Lung (tissue), 11 donors: ENCODE measurements at regions not wholly inside any gene's neighbourhood (a gene's known extent, or its start where the extent isn't known, plus 50 kb on each side); places are given as distances from the start of the nearest gene placed in this dataset.

ENCODE experiments used
- ATAC-seq: fragments of 200-7000 bp; cut with Tn5 transposase; one replicate; pipeline ENCODE4 v1.9.1; 2020; ENCODE audit warnings: moderate number of reproducible peaks; ENCODE audit not compliant: insufficient read depth, low FRiP score
- DNase-seq, 3 donors: peaks; one replicate each; pipeline ENCODE4 v3.0.0-alpha.2; 2013 to 2017
- H3K27ac ChIP-seq, 2 donors: one replicate each; pipeline ENCODE4 v1.5.1; 2013; ENCODE audit warnings: mild to moderate bottlenecking in 2 of 2, moderate library complexity in 2 of 2, control low read depth in 1 of 2, inconsistent platforms in 1 of 2, low read depth in 1 of 2, low read length in 1 of 2
- H3K27me3 ChIP-seq, 3 donors: one replicate each; pipeline ENCODE4 v1.5.1; 2013; ENCODE audit warnings: low read length in 2 of 3; ENCODE audit not compliant: control insufficient read depth in 3 of 3, insufficient read depth in 3 of 3
- H3K36me3 ChIP-seq, 4 donors: one replicate each; pipeline ENCODE4 v1.5.1; 2013; ENCODE audit warnings: low read length in 4 of 4, mild to moderate bottlenecking in 1 of 4, moderate library complexity in 1 of 4; ENCODE audit not compliant: control insufficient read depth in 4 of 4, insufficient read depth in 4 of 4
- H3K4me1 ChIP-seq, 5 donors: one replicate each; pipeline ENCODE4 v1.5.1; 2013; ENCODE audit warnings: low read length in 5 of 5, mild to moderate bottlenecking in 2 of 5, moderate library complexity in 1 of 5; ENCODE audit not compliant: control insufficient read depth in 5 of 5, insufficient read depth in 5 of 5
- H3K4me3 ChIP-seq: one replicate; pipeline ENCODE4 v1.5.1; 2013; ENCODE audit warnings: mild to moderate bottlenecking, control low read depth, moderate library complexity
- H3K9ac ChIP-seq, 2 donors: one replicate each; pipeline ENCODE4 v1.5.1; 2013; ENCODE audit warnings: low read length in 2 of 2, control low read depth in 1 of 2; ENCODE audit not compliant: insufficient read depth in 1 of 2
- H3K9me3 ChIP-seq, 4 donors: one replicate each; pipeline ENCODE4 v1.5.1; 2013; ENCODE audit warnings: low read length in 3 of 4, mild to moderate bottlenecking in 1 of 4, moderate library complexity in 1 of 4; ENCODE audit not compliant: control insufficient read depth in 4 of 4, insufficient read depth in 3 of 4
- WGBS, 2 donors: extraction: QIAGEN DNeasy Blood & Tissue Kit; methylation state at CpG; one replicate each; pipeline ENCODE4 v1.1.7; 2013; 5-methylcytosine and 5-hydroxymethylcytosine counted together
- TF ChIP-seq, protein P1 (sequence below): IDR thresholded peaks from 2 replicates; pipeline ENCODE4 v1.5.1; 2012; ENCODE audit warnings: mild to moderate bottlenecking; ENCODE audit errors: control extremely low read depth, extremely low read depth
- donor health status: control.
- donor health status: control.
- donor health status: Bipolar disorder and iron deficiency.
- donor health status: healthy.
- donor health status: DM: yes; HTN: yes; CAD: no.

DNA sequence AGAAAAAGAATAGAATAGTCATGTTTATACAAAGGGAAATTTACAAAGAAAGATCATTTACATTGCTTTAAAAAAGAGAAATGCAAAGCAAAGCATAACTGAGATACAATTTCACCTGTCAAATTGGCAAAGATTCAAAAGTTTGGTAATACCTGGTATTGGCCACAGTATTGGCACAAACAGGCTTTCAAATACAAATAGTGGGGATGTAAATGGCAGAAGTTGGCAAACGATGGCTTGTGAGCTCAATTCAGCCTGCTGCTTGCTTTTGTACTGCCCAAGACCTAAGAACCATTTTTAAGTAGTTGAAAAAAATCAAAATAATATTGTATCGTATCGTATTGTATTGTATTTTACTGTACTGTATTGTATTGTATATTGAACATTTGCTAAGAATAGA lies 194.5 kb upstream of the JAG1 start:
- Histone ChIP-seq H3K9me3 (no peaks in the 10 kb centered on the region), H3K27me3 (no peaks in the 10 kb centered on the region), H3K36me3 (no peaks in the 10 kb centered on the region), H3K4me3 (no peak overlapping the region), H3K27ac (no peak overlapping the region), H3K9ac (no peak overlapping the region), H3K4me1 (peaks cover 0 to 16% (median 10%) of the 10 kb centered on the region in 5 donors)
- TF ChIP-seq, protein P1, sequence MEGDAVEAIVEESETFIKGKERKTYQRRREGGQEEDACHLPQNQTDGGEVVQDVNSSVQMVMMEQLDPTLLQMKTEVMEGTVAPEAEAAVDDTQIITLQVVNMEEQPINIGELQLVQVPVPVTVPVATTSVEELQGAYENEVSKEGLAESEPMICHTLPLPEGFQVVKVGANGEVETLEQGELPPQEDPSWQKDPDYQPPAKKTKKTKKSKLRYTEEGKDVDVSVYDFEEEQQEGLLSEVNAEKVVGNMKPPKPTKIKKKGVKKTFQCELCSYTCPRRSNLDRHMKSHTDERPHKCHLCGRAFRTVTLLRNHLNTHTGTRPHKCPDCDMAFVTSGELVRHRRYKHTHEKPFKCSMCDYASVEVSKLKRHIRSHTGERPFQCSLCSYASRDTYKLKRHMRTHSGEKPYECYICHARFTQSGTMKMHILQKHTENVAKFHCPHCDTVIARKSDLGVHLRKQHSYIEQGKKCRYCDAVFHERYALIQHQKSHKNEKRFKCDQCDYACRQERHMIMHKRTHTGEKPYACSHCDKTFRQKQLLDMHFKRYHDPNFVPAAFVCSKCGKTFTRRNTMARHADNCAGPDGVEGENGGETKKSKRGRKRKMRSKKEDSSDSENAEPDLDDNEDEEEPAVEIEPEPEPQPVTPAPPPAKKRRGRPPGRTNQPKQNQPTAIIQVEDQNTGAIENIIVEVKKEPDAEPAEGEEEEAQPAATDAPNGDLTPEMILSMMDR = no peak
- WGBS, 2 donors = 90 to 93% methylated on average over 3 of the region's 3 CpGs
- DNase-seq (no peak), ATAC-seq (no peak)

DNA sequence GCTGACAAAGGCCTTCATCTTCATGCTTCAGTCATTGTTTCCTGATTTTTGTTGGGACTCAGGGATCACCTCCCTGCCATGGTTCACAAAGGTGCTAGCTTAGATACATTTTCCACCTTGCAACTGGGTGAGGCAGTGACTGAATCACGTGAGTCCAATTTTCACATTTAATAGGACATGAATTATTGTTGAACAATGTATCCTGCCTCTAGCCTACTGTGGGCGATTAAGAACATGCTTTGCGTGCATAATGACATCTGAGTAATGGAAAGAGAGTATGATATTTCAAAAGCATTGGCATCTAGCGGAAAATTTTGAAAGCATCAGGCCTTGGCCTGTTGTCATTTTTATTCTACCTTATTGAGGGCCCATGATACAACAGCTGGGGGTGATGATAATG lies 199.2 kb upstream of the JAG1 start:
- H3K27ac ChIP-seq = no peak overlapping the region

DNA sequence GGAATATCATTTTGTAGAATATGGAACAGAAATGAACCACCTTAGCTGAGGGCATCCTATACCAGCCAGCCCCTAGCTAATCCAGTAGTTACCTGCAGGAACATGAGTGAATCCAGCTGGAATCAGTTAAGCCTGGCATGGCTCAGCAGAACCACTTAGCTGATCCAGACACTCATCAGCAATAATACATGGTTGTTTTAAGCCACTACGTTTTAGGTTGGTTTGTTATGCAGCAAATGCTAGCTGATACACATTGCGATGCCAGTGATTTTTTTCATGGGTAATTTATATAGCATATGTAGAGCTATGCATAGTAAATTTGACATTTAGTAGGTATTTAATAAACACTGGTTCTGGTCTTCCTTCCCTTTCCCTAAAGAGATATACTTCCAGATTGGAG lies 201.9 kb upstream of the JAG1 start:
- Histone ChIP-seq H3K9me3 (peaks cover 0 to 4% (median 2%) of the 10 kb centered on the region in 4 donors), H3K36me3 (no peaks in the 10 kb centered on the region), H3K9ac (no peak overlapping the region), H3K4me1 (peaks cover 0 to 2% (median 0%) of the 10 kb centered on the region in 5 donors), H3K27ac (no peak overlapping the region), H3K4me3 (no peak overlapping the region), H3K27me3 (no peaks in the 10 kb centered on the region)
- TF ChIP-seq, protein P1 = no peak
- ATAC-seq = no peak
- 69 to 95% methylated on average over 2 of the region's 2 CpGs for WGBS, 2 donors
- no peak for DNase-seq

More for the DNA sequence above, 199.2 kb upstream of the JAG1 start:
- peaks cover 0 to 4% (median 2%) of the 10 kb centered on the region in 4 donors for H3K9me3 ChIP-seq
- H3K4me3 ChIP-seq = no peak overlapping the region
- ATAC-seq (no peak), DNase-seq (no peak)
- 95 to 98% methylated on average over 4 of the region's 4 CpGs for WGBS, 2 donors
- TF ChIP-seq, protein P1 = no peak
- H3K27me3 ChIP-seq = no peaks in the 10 kb centered on the region
- no peak overlapping the region for H3K9ac ChIP-seq
- no peaks in the 10 kb centered on the region for H3K36me3 ChIP-seq
- H3K4me1 ChIP-seq = peaks cover 0 to 2% (median 0%) of the 10 kb centered on the region in 5 donors

DNA sequence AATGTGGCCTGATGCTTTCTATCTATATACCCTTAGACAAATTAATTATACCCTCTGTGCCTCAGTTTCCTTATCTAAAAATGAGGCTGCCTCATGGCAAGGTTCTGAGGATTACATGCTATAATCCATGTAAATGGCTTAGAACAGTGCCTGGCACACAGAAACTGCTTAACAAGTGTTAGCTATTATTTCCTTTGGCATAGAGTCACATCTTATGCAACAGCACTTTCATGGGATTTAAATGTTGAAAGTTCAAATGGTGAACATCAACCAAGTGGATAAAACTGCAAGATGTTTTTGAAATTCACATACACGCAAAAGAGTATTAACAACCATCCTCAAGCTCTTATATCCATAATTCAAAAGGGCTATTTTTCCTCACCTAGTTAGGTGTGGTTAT lies 202.8 kb upstream of the JAG1 start:
- Histone ChIP-seq H3K4me3 (no peak overlapping the region), H3K27ac (peak overlapping the region in 1 of 2 donors; percentile 21), H3K36me3 (no peaks in the 10 kb centered on the region), H3K27me3 (no peaks in the 10 kb centered on the region), H3K9me3 (peaks cover 0 to 4% (median 2%) of the 10 kb centered on the region in 4 donors), H3K9ac (no peak overlapping the region), H3K4me1 (peaks cover 0 to 2% (median 0%) of the 10 kb centered on the region in 5 donors)
- 62 to 68% methylated on average over 1 of the region's 1 CpG for WGBS, 2 donors
- TF ChIP-seq, protein P1 = no peak
- DNase-seq (peak in 2 of 3 donors; percentile 26 to 64), ATAC-seq (no peak)
